Activated naive CD4-positive, alpha-beta T cell treated with anti-CD3 and anti-CD28 coated beads, Interleukin-2, amount 50 U/mL, for 24 hours (primary cell): ENCODE measurements at regions not wholly inside any gene's neighbourhood (a gene's known extent, or its start where the extent isn't known, plus 50 kb on each side); places are given as distances from the start of the nearest gene placed in this dataset.

Experiments used
- H3K27ac Mint-ChIP-seq: one replicate; pipeline ENCODE4 v1.8.0; 2021; ENCODE audit warnings: mild to moderate bottlenecking, mixed read lengths
- H3K27me3 Mint-ChIP-seq: one replicate; pipeline ENCODE4 v1.8.0; 2021; ENCODE audit warnings: mixed read lengths
- H3K36me3 Mint-ChIP-seq: one replicate; pipeline ENCODE4 v1.8.0; 2021; ENCODE audit warnings: mixed read lengths
- H3K4me1 Mint-ChIP-seq: one replicate; pipeline ENCODE4 v1.8.0; 2021; ENCODE audit warnings: mixed read lengths
- H3K4me3 Mint-ChIP-seq: one replicate; pipeline ENCODE4 v1.8.0; 2021; ENCODE audit warnings: mild to moderate bottlenecking, mixed read lengths
- H3K9me3 Mint-ChIP-seq: one replicate; pipeline ENCODE4 v1.8.0; 2021; ENCODE audit warnings: mixed read lengths

GRCh38 chr3:13168391-13168790 lies 95.2 kb upstream of the IQSEC1 start:
- no peaks in the 10 kb centered on the region for H3K9me3 Mint-ChIP-seq
- no peak overlapping the region for H3K27ac Mint-ChIP-seq
- H3K4me1 Mint-ChIP-seq, result no peaks in the 10 kb centered on the region
- no peaks in the 10 kb centered on the region for H3K27me3 Mint-ChIP-seq
- no peaks in the 10 kb centered on the region for H3K36me3 Mint-ChIP-seq
- H3K4me3 Mint-ChIP-seq, result no peak overlapping the region

GRCh38 chr3:13167829-13168228 lies 94.6 kb upstream of the IQSEC1 start:
- H3K36me3 Mint-ChIP-seq, result no peaks in the 10 kb centered on the region
- H3K27ac Mint-ChIP-seq, result no peak overlapping the region
- no peaks in the 10 kb centered on the region for H3K27me3 Mint-ChIP-seq
- H3K4me3 Mint-ChIP-seq, result no peak overlapping the region
- H3K9me3 Mint-ChIP-seq, result no peaks in the 10 kb centered on the region
- H3K4me1 Mint-ChIP-seq, result no peaks in the 10 kb centered on the region

GRCh38 chr3:13167064-13167743 lies 94.0 kb upstream of the IQSEC1 start:
- Mint-ChIP-seq H3K4me3 (no peak overlapping the region), H3K9me3 (no peaks in the 10 kb centered on the region), H3K27me3 (no peaks in the 10 kb centered on the region), H3K36me3 (no peaks in the 10 kb centered on the region), H3K27ac (no peak overlapping the region), H3K4me1 (no peaks in the 10 kb centered on the region)

- H3K27me3 Mint-ChIP-seq, result no peaks in the 10 kb centered on the region
- H3K4me3 Mint-ChIP-seq, result no peak overlapping the region
- H3K36me3 Mint-ChIP-seq, result no peaks in the 10 kb centered on the region
- no peaks in the 10 kb centered on the region for H3K9me3 Mint-ChIP-seq
- H3K27ac Mint-ChIP-seq, result no peak overlapping the region
- no peaks in the 10 kb centered on the region for H3K4me1 Mint-ChIP-seq
Measured at GRCh38 chr3:13166243-13167063, 93.2 kb upstream of the IQSEC1 start.

- no peaks in the 10 kb centered on the region for H3K9me3 Mint-ChIP-seq
- no peaks in the 10 kb centered on the region for H3K27me3 Mint-ChIP-seq
- no peak overlapping the region for H3K27ac Mint-ChIP-seq
- no peaks in the 10 kb centered on the region for H3K36me3 Mint-ChIP-seq
- no peaks in the 10 kb centered on the region for H3K4me1 Mint-ChIP-seq
- H3K4me3 Mint-ChIP-seq, result no peak overlapping the region
Measured at GRCh38 chr3:13165576-13165975, 92.3 kb upstream of the IQSEC1 start.

GRCh38 chr3:13164893-13165492 lies 91.8 kb upstream of the IQSEC1 start:
- H3K4me1 Mint-ChIP-seq, result no peaks in the 10 kb centered on the region
- no peaks in the 10 kb centered on the region for H3K27me3 Mint-ChIP-seq
- H3K27ac Mint-ChIP-seq, result no peak overlapping the region
- no peaks in the 10 kb centered on the region for H3K36me3 Mint-ChIP-seq
- no peaks in the 10 kb centered on the region for H3K9me3 Mint-ChIP-seq
- H3K4me3 Mint-ChIP-seq, result no peak overlapping the region

GRCh38 chr3:13163848-13164382 lies 90.7 kb upstream of the IQSEC1 start:
- no peaks in the 10 kb centered on the region for H3K36me3 Mint-ChIP-seq
- no peaks in the 10 kb centered on the region for H3K9me3 Mint-ChIP-seq
- H3K4me3 Mint-ChIP-seq, result no peak overlapping the region
- H3K27ac Mint-ChIP-seq, result no peak overlapping the region
- H3K4me1 Mint-ChIP-seq, result no peaks in the 10 kb centered on the region
- no peaks in the 10 kb centered on the region for H3K27me3 Mint-ChIP-seq

- H3K27ac Mint-ChIP-seq, result no peak overlapping the region
Measured at GRCh38 chr3:13162549-13163320, 89.5 kb upstream of the IQSEC1 start.

GRCh38 chr3:13161771-13162535 lies 88.7 kb upstream of the IQSEC1 start:
- H3K4me3 Mint-ChIP-seq, result no peak overlapping the region
- no peaks in the 10 kb centered on the region for H3K27me3 Mint-ChIP-seq
- H3K9me3 Mint-ChIP-seq, result no peaks in the 10 kb centered on the region
- H3K27ac Mint-ChIP-seq, result no peak overlapping the region
- H3K4me1 Mint-ChIP-seq, result no peaks in the 10 kb centered on the region
- H3K36me3 Mint-ChIP-seq, result no peaks in the 10 kb centered on the region

More at GRCh38 chr3:13162549-13163320, 89.5 kb upstream of the IQSEC1 start:
- no peaks in the 10 kb centered on the region for H3K36me3 Mint-ChIP-seq
- no peaks in the 10 kb centered on the region for H3K9me3 Mint-ChIP-seq
- no peaks in the 10 kb centered on the region for H3K27me3 Mint-ChIP-seq
- no peak overlapping the region for H3K4me3 Mint-ChIP-seq
- no peaks in the 10 kb centered on the region for H3K4me1 Mint-ChIP-seq

GRCh38 chr3:13161021-13161759 lies 88.0 kb upstream of the IQSEC1 start:
- Mint-ChIP-seq H3K4me3 (no peak overlapping the region), H3K4me1 (no peaks in the 10 kb centered on the region), H3K36me3 (no peaks in the 10 kb centered on the region), H3K27ac (no peak overlapping the region), H3K27me3 (no peaks in the 10 kb centered on the region), H3K9me3 (no peaks in the 10 kb centered on the region)

- Mint-ChIP-seq H3K27me3 (no peaks in the 10 kb centered on the region), H3K4me3 (no peak overlapping the region), H3K4me1 (no peaks in the 10 kb centered on the region), H3K36me3 (no peaks in the 10 kb centered on the region), H3K27ac (no peak overlapping the region), H3K9me3 (no peaks in the 10 kb centered on the region)
Measured at GRCh38 chr3:13160619-13161018, 87.4 kb upstream of the IQSEC1 start.

- Mint-ChIP-seq H3K9me3 (peaks cover 1% of the 10 kb centered on the region), H3K27me3 (no peaks in the 10 kb centered on the region), H3K27ac (no peak overlapping the region), H3K4me1 (no peaks in the 10 kb centered on the region), H3K36me3 (peaks cover 2% of the 10 kb centered on the region), H3K4me3 (no peak overlapping the region)
Measured at GRCh38 chr3:13159890-13160289, 86.7 kb upstream of the IQSEC1 start.

- Mint-ChIP-seq H3K27ac (no peak overlapping the region), H3K4me1 (no peaks in the 10 kb centered on the region), H3K4me3 (no peak overlapping the region), H3K36me3 (peaks cover 5% of the 10 kb centered on the region), H3K9me3 (peaks cover 5% of the 10 kb centered on the region), H3K27me3 (no peaks in the 10 kb centered on the region)
Measured at GRCh38 chr3:13158871-13159270, 85.6 kb upstream of the IQSEC1 start.

- Mint-ChIP-seq H3K27me3 (no peaks in the 10 kb centered on the region), H3K4me1 (no peaks in the 10 kb centered on the region), H3K4me3 (no peak overlapping the region), H3K36me3 (peaks cover 5% of the 10 kb centered on the region), H3K27ac (no peak overlapping the region), H3K9me3 (peaks cover 5% of the 10 kb centered on the region)
Measured at GRCh38 chr3:13158408-13158807, 85.2 kb upstream of the IQSEC1 start.
